ENCODE measurements at regions not wholly inside any gene's neighbourhood (a gene's known extent, or its start where the extent isn't known, plus 50 kb on each side); places are given as distances from the start of the nearest gene placed in this dataset.

GRCh38 chr2:235347691-235348090 lies 146.2 kb upstream of the AGAP1 start:
- WGBS (ENCODE audit: insufficient coverage) = 95% methylated on average over 5 of the region's 8 CpGs
- DNase-seq = peak in 2 of 3 donors; percentile 0 to 1
- peaks cover 0 to 15% (median 0%) of the 10 kb centered on the region in 5 experiments for H3K9me3 ChIP-seq (ENCODE audit: control extremely low read depth in 1 of 5, control insufficient read depth in 4 of 5, insufficient read depth in 2 of 5, low read depth in 1 of 5, low read length in 4 of 5)
- no peak overlapping the region for H3K27ac ChIP-seq (ENCODE audit: insufficient read depth in 1 of 2, low read depth in 1 of 2, low read length in 2 of 2, poor library complexity in 1 of 2, severe bottlenecking in 2 of 2)
- H3K4me1 ChIP-seq (ENCODE audit: control extremely low read depth in 1 of 4, control insufficient read depth in 4 of 4, insufficient read depth in 4 of 4, low read length in 3 of 4) = no peaks in the 10 kb centered on the region
- peaks cover 0 to 33% (median 7%) of the 10 kb centered on the region in 5 experiments for H3K27me3 ChIP-seq (replicated peaks in 2 of 5; ENCODE audit: control insufficient read depth in 4 of 5, insufficient read depth in 5 of 5, low read length in 4 of 5)
- H3K4me3 ChIP-seq (ENCODE audit: control insufficient read depth in 1 of 7, extremely low read depth in 1 of 7, insufficient read depth in 4 of 7, low read depth in 2 of 7, low read length in 6 of 7) = no peak overlapping the region
- no peaks in the 10 kb centered on the region for H3K36me3 ChIP-seq (ENCODE audit: control insufficient read depth in 4 of 4, insufficient read depth in 4 of 4, low read length in 3 of 4)
- ChIA-PET CTCF (no interaction called here), POLR2A (no interaction called here)

- H3K9me3 ChIP-seq (ENCODE audit: control extremely low read depth in 1 of 5, control insufficient read depth in 4 of 5, insufficient read depth in 2 of 5, low read depth in 1 of 5, low read length in 4 of 5) = peaks cover 0 to 15% (median 0%) of the 10 kb centered on the region in 5 experiments
- WGBS (ENCODE audit: insufficient coverage) = 91% methylated on average over 6 of the region's 8 CpGs
- CTCF ChIA-PET = no interaction called here
Observed at GRCh38 chr2:235348329-235348728, 145.5 kb upstream of the AGAP1 start.

GRCh38 chr2:235350234-235350633 lies 143.6 kb upstream of the AGAP1 start:
- Histone ChIP-seq H3K4me1 (ENCODE audit: control extremely low read depth in 1 of 4, control insufficient read depth in 4 of 4, insufficient read depth in 4 of 4, low read length in 3 of 4) (no peaks in the 10 kb centered on the region), H3K4me3 (ENCODE audit: control insufficient read depth in 1 of 7, extremely low read depth in 1 of 7, insufficient read depth in 4 of 7, low read depth in 2 of 7, low read length in 6 of 7) (no peak overlapping the region), H3K36me3 (ENCODE audit: control insufficient read depth in 4 of 4, insufficient read depth in 4 of 4, low read length in 3 of 4) (no peaks in the 10 kb centered on the region), H3K9me3 (ENCODE audit: control extremely low read depth in 1 of 5, control insufficient read depth in 4 of 5, insufficient read depth in 2 of 5, low read depth in 1 of 5, low read length in 4 of 5) (peaks cover 0 to 13% (median 0%) of the 10 kb centered on the region in 5 experiments), H3K27me3 (replicated peaks in 2 of 5; ENCODE audit: control insufficient read depth in 4 of 5, insufficient read depth in 5 of 5, low read length in 4 of 5) (peaks cover 0 to 36% (median 7%) of the 10 kb centered on the region in 5 experiments), H3K27ac (ENCODE audit: insufficient read depth in 1 of 2, low read depth in 1 of 2, low read length in 2 of 2, poor library complexity in 1 of 2, severe bottlenecking in 2 of 2) (no peak overlapping the region)
- WGBS (ENCODE audit: insufficient coverage) = 89% methylated on average over 2 of the region's 4 CpGs
- ChIA-PET POLR2A (no interaction called here), CTCF (no interaction called here)
- no peak for DNase-seq

More at GRCh38 chr2:235348329-235348728, 145.5 kb upstream of the AGAP1 start:
- H3K4me3 ChIP-seq (ENCODE audit: control insufficient read depth in 1 of 7, extremely low read depth in 1 of 7, insufficient read depth in 4 of 7, low read depth in 2 of 7, low read length in 6 of 7) = no peak overlapping the region
- H3K36me3 ChIP-seq (ENCODE audit: control insufficient read depth in 4 of 4, insufficient read depth in 4 of 4, low read length in 3 of 4) = no peaks in the 10 kb centered on the region
- DNase-seq = no peak
- no peak overlapping the region for H3K27ac ChIP-seq (ENCODE audit: insufficient read depth in 1 of 2, low read depth in 1 of 2, low read length in 2 of 2, poor library complexity in 1 of 2, severe bottlenecking in 2 of 2)
- no peaks in the 10 kb centered on the region for H3K4me1 ChIP-seq (ENCODE audit: control extremely low read depth in 1 of 4, control insufficient read depth in 4 of 4, insufficient read depth in 4 of 4, low read length in 3 of 4)
- POLR2A ChIA-PET = no interaction called here
- peaks cover 0 to 29% (median 7%) of the 10 kb centered on the region in 5 experiments for H3K27me3 ChIP-seq (replicated peaks in 2 of 5; ENCODE audit: control insufficient read depth in 4 of 5, insufficient read depth in 5 of 5, low read length in 4 of 5)

- H3K4me1 ChIP-seq (ENCODE audit: control extremely low read depth in 1 of 4, control insufficient read depth in 4 of 4, insufficient read depth in 4 of 4, low read length in 3 of 4) = no peaks in the 10 kb centered on the region
- no peaks in the 10 kb centered on the region for H3K36me3 ChIP-seq (ENCODE audit: control insufficient read depth in 4 of 4, insufficient read depth in 4 of 4, low read length in 3 of 4)
- 100% methylated on average over 1 of the region's 4 CpGs for WGBS (ENCODE audit: insufficient coverage)
- ChIA-PET POLR2A (no interaction called here), CTCF (no interaction called here)
- H3K4me3 ChIP-seq (ENCODE audit: control insufficient read depth in 1 of 7, extremely low read depth in 1 of 7, insufficient read depth in 4 of 7, low read depth in 2 of 7, low read length in 6 of 7) = no peak overlapping the region
- no peak overlapping the region for H3K27ac ChIP-seq (ENCODE audit: insufficient read depth in 1 of 2, low read depth in 1 of 2, low read length in 2 of 2, poor library complexity in 1 of 2, severe bottlenecking in 2 of 2)
- peaks cover 0 to 5% (median 0%) of the 10 kb centered on the region in 5 experiments for H3K9me3 ChIP-seq (ENCODE audit: control extremely low read depth in 1 of 5, control insufficient read depth in 4 of 5, insufficient read depth in 2 of 5, low read depth in 1 of 5, low read length in 4 of 5)
- DNase-seq = no peak
- peaks cover 0 to 34% (median 7%) of the 10 kb centered on the region in 5 experiments for H3K27me3 ChIP-seq (replicated peaks in 2 of 5; ENCODE audit: control insufficient read depth in 4 of 5, insufficient read depth in 5 of 5, low read length in 4 of 5)
Observed at GRCh38 chr2:235352541-235352940, 141.3 kb upstream of the AGAP1 start.

- no peaks in the 10 kb centered on the region for H3K36me3 ChIP-seq (ENCODE audit: control insufficient read depth in 4 of 4, insufficient read depth in 4 of 4, low read length in 3 of 4)
Observed at GRCh38 chr2:235357881-235358280, 136.0 kb upstream of the AGAP1 start.

GRCh38 chr2:235358981-235359471 lies 134.8 kb upstream of the AGAP1 start:
- H3K4me1 ChIP-seq (ENCODE audit: control extremely low read depth in 1 of 4, control insufficient read depth in 4 of 4, insufficient read depth in 4 of 4, low read length in 3 of 4) = no peaks in the 10 kb centered on the region
- H3K9me3 ChIP-seq (ENCODE audit: control extremely low read depth in 1 of 5, control insufficient read depth in 4 of 5, insufficient read depth in 2 of 5, low read depth in 1 of 5, low read length in 4 of 5) = peaks cover 0 to 3% (median 0%) of the 10 kb centered on the region in 5 experiments
- H3K27me3 ChIP-seq (replicated peaks in 2 of 5; ENCODE audit: control insufficient read depth in 4 of 5, insufficient read depth in 5 of 5, low read length in 4 of 5) = peaks cover 0 to 48% (median 2%) of the 10 kb centered on the region in 5 experiments
- H3K36me3 ChIP-seq (ENCODE audit: control insufficient read depth in 4 of 4, insufficient read depth in 4 of 4, low read length in 3 of 4) = no peaks in the 10 kb centered on the region
- H3K27ac ChIP-seq (ENCODE audit: insufficient read depth in 1 of 2, low read depth in 1 of 2, low read length in 2 of 2, poor library complexity in 1 of 2, severe bottlenecking in 2 of 2) = no peak overlapping the region
- ChIA-PET POLR2A (no interaction called here), CTCF (no interaction called here)
- H3K4me3 ChIP-seq (ENCODE audit: control insufficient read depth in 1 of 7, extremely low read depth in 1 of 7, insufficient read depth in 4 of 7, low read depth in 2 of 7, low read length in 6 of 7) = no peak overlapping the region
- WGBS (ENCODE audit: insufficient coverage) = 85% methylated on average over 9 of the region's 9 CpGs
- no peak for DNase-seq

More at GRCh38 chr2:235357881-235358280, 136.0 kb upstream of the AGAP1 start:
- H3K4me3 ChIP-seq (ENCODE audit: control insufficient read depth in 1 of 7, extremely low read depth in 1 of 7, insufficient read depth in 4 of 7, low read depth in 2 of 7, low read length in 6 of 7) = no peak overlapping the region
- ChIA-PET POLR2A (no interaction called here), CTCF (no interaction called here)
- H3K27me3 ChIP-seq (replicated peaks in 2 of 5; ENCODE audit: control insufficient read depth in 4 of 5, insufficient read depth in 5 of 5, low read length in 4 of 5) = peaks cover 0 to 42% (median 2%) of the 10 kb centered on the region in 5 experiments
- DNase-seq = no peak
- no peaks in the 10 kb centered on the region for H3K4me1 ChIP-seq (ENCODE audit: control extremely low read depth in 1 of 4, control insufficient read depth in 4 of 4, insufficient read depth in 4 of 4, low read length in 3 of 4)
- WGBS (ENCODE audit: insufficient coverage) = 93% methylated on average over 13 of the region's 17 CpGs
- peaks cover 0 to 3% (median 0%) of the 10 kb centered on the region in 5 experiments for H3K9me3 ChIP-seq (ENCODE audit: control extremely low read depth in 1 of 5, control insufficient read depth in 4 of 5, insufficient read depth in 2 of 5, low read depth in 1 of 5, low read length in 4 of 5)
- H3K27ac ChIP-seq (ENCODE audit: insufficient read depth in 1 of 2, low read depth in 1 of 2, low read length in 2 of 2, poor library complexity in 1 of 2, severe bottlenecking in 2 of 2) = no peak overlapping the region

GRCh38 chr2:235360446-235360845 lies 133.4 kb upstream of the AGAP1 start:
- Histone ChIP-seq H3K4me1 (ENCODE audit: control extremely low read depth in 1 of 4, control insufficient read depth in 4 of 4, insufficient read depth in 4 of 4, low read length in 3 of 4) (no peaks in the 10 kb centered on the region), H3K27ac (ENCODE audit: insufficient read depth in 1 of 2, low read depth in 1 of 2, low read length in 2 of 2, poor library complexity in 1 of 2, severe bottlenecking in 2 of 2) (no peak overlapping the region), H3K4me3 (ENCODE audit: control insufficient read depth in 1 of 7, extremely low read depth in 1 of 7, insufficient read depth in 4 of 7, low read depth in 2 of 7, low read length in 6 of 7) (no peak overlapping the region), H3K36me3 (ENCODE audit: control insufficient read depth in 4 of 4, insufficient read depth in 4 of 4, low read length in 3 of 4) (no peaks in the 10 kb centered on the region), H3K9me3 (ENCODE audit: control extremely low read depth in 1 of 5, control insufficient read depth in 4 of 5, insufficient read depth in 2 of 5, low read depth in 1 of 5, low read length in 4 of 5) (peaks cover 0 to 3% (median 0%) of the 10 kb centered on the region in 5 experiments), H3K27me3 (replicated peaks in 2 of 5; ENCODE audit: control insufficient read depth in 4 of 5, insufficient read depth in 5 of 5, low read length in 4 of 5) (peaks cover 0 to 41% (median 2%) of the 10 kb centered on the region in 5 experiments)
- ChIA-PET POLR2A (no interaction called here), CTCF (interaction anchor here (1.4 kb wide), 1 partner anchor 25 kb away, joined by 3 read pairs; no protein-coding TSS in a partner anchor)
- no peak for DNase-seq
- 96% methylated on average over 4 of the region's 4 CpGs for WGBS (ENCODE audit: insufficient coverage)

All from common myeloid progenitor, CD34-positive (primary cell).